IMR-90 (cell line): ENCODE measurements at regions not wholly inside any gene's neighbourhood (a gene's known extent, or its start where the extent isn't known, plus 50 kb on each side); places are given as distances from the start of the nearest gene placed in this dataset.

Experiments used
- ATAC-seq: fragments of 200-7000 bp; cut with Tn5 transposase; 2 replicates; pipeline ENCODE4 v1.9.1; 2020; ENCODE audit warnings: low read depth, mild to moderate bottlenecking, moderate library complexity
- BruUV-seq: library from RNA; stranded (reverse); fragments of 400-500 nt; replicated peaks from 2 replicates; lab custom pipeline; 2021; lab: Mats Ljungman, UMichigan
- CTCF ChIA-PET: fragments of 300-600 bp; formaldehyde crosslinking; extraction: SDS; loops from one replicate; lab custom pipeline; 2021; ENCODE audit warnings: antibody characterized with exemption; lab: Yijun Ruan, JAX
- POLR2A ChIA-PET: fragments of 300-600 bp; sonication (Branson Sonifier 250); formaldehyde crosslinking; loops from one replicate; lab custom pipeline; 2022; ENCODE audit warnings: antibody characterized with exemption; ENCODE audit not compliant: unreplicated experiment; lab: Charles Lee
- DNase-seq: peaks from one replicate; pipeline ENCODE4 v3.0.0; 2013
- H2AFZ ChIP-seq: replicated peaks from 2 replicates; pipeline ENCODE3; 2013; ENCODE audit warnings: low read length, mild to moderate bottlenecking; ENCODE audit not compliant: poor library complexity
- H2AK5ac ChIP-seq: 2 replicates; pipeline ENCODE4 v1.6.1; 2013; ENCODE audit warnings: low read depth, low read length, inconsistent platforms
- H2AK9ac ChIP-seq: replicated peaks from 2 replicates; pipeline ENCODE3; 2013; ENCODE audit warnings: mild to moderate bottlenecking, low read depth, low read length, moderate library complexity; ENCODE audit not compliant: poor library complexity
- H2BK120ac ChIP-seq: 2 replicates; pipeline ENCODE4 v1.6.1; 2013; ENCODE audit warnings: low read depth, low read length, inconsistent platforms
- H2BK15ac ChIP-seq: 3 replicates; pipeline ENCODE4 v1.6.1; 2013; ENCODE audit warnings: low read depth, low read length, inconsistent platforms
- H2BK20ac ChIP-seq: 2 replicates; pipeline ENCODE4 v1.6.1; 2013; ENCODE audit warnings: low read depth, mild to moderate bottlenecking, inconsistent platforms, low read length, moderate library complexity
- H2BK5ac ChIP-seq: 2 replicates; pipeline ENCODE4 v1.6.1; 2013; ENCODE audit warnings: mild to moderate bottlenecking, low read depth, low read length, inconsistent platforms; ENCODE audit not compliant: poor library complexity, severe bottlenecking
- H3K14ac ChIP-seq: replicated peaks from 2 replicates; pipeline ENCODE4 v1.6.1; 2013; ENCODE audit warnings: low read depth, low read length, inconsistent platforms
- H3K18ac ChIP-seq: 2 replicates; pipeline ENCODE4 v1.6.1; 2013; ENCODE audit warnings: low read depth, low read length, control low read depth
- H3K23ac ChIP-seq: 2 replicates; pipeline ENCODE4 v1.6.1; 2013; ENCODE audit warnings: low read depth, low read length, inconsistent platforms
- H3K27ac ChIP-seq: 2 replicates; pipeline ENCODE4 v1.5.1; 2013; ENCODE audit warnings: mild to moderate bottlenecking, control low read depth, low read length; ENCODE audit not compliant: insufficient read depth
- H3K27me3 ChIP-seq: 2 replicates; pipeline ENCODE4 v1.6.1; 2013; ENCODE audit warnings: low read length; ENCODE audit not compliant: control insufficient read depth, insufficient read depth
- H3K36me3 ChIP-seq: 2 replicates; pipeline ENCODE4 v1.6.1; 2013; ENCODE audit warnings: low read length, mixed read lengths; ENCODE audit not compliant: control insufficient read depth, insufficient read depth
- H3K4ac ChIP-seq: 2 replicates; pipeline ENCODE4 v1.6.1; 2013; ENCODE audit warnings: low read depth, low read length, inconsistent platforms
- H3K4me1 ChIP-seq: 2 replicates; pipeline ENCODE4 v1.6.1; 2013; ENCODE audit warnings: low read length, mixed read lengths; ENCODE audit not compliant: control insufficient read depth, insufficient read depth
- H3K4me2 ChIP-seq: 2 replicates; pipeline ENCODE4 v1.6.1; 2013; ENCODE audit warnings: low read depth, mild to moderate bottlenecking, control low read depth, low read length, moderate library complexity
- H3K4me3 ChIP-seq: 2 replicates; pipeline ENCODE4 v1.5.1; 2013; ENCODE audit warnings: low read depth, mild to moderate bottlenecking, control low read depth, low read length, moderate library complexity; ENCODE audit not compliant: insufficient read depth
- H3K56ac ChIP-seq: 2 replicates; pipeline ENCODE4 v1.6.1; 2013; ENCODE audit warnings: low read length, inconsistent platforms; ENCODE audit not compliant: insufficient read depth; ENCODE audit errors: extremely low read depth
- H3K79me1 ChIP-seq, 2 experiments: 2 replicates each; pipeline ENCODE4 v1.6.1; 2013; ENCODE audit warnings: low read length in 2 of 2, inconsistent platforms in 1 of 2, low read depth in 1 of 2
- H3K9ac ChIP-seq: 2 replicates; pipeline ENCODE4 v1.6.1; 2013; ENCODE audit warnings: low read depth, low read length, control low read depth
- H3K9me1 ChIP-seq: 2 replicates; pipeline ENCODE4 v1.6.1; 2013; ENCODE audit warnings: low read length, inconsistent platforms; ENCODE audit not compliant: insufficient read depth
- H3K9me3 ChIP-seq: 2 replicates; pipeline ENCODE4 v1.6.1; 2013; ENCODE audit warnings: low read length; ENCODE audit not compliant: control insufficient read depth, insufficient read depth
- H4K20me1 ChIP-seq: 2 replicates; pipeline ENCODE4 v1.6.1; 2013; ENCODE audit warnings: low read length, inconsistent platforms; ENCODE audit not compliant: insufficient read depth
- H4K5ac ChIP-seq: 2 replicates; pipeline ENCODE4 v1.6.1; 2013; ENCODE audit warnings: mild to moderate bottlenecking, low read depth, low read length, control low read depth
- H4K8ac ChIP-seq, 2 experiments: 2 replicates each; pipeline ENCODE4 v1.6.1; 2013; ENCODE audit warnings: low read depth in 2 of 2, low read length in 2 of 2, control low read depth in 1 of 2, inconsistent platforms in 1 of 2
- H4K91ac ChIP-seq: 2 replicates; pipeline ENCODE4 v1.6.1; 2013; ENCODE audit warnings: low read depth, low read length, inconsistent platforms; ENCODE audit not compliant: insufficient read depth
- BHLHE40 ChIP-seq: fragments of 150-350 bp; IDR thresholded peaks from 2 replicates; pipeline ENCODE4 v1.6.1; 2016; ENCODE audit warnings: mild to moderate bottlenecking, low read depth, low read length
- CEBPB ChIP-seq: IDR thresholded peaks from 2 replicates; pipeline ENCODE4 v1.6.1; 2012; ENCODE audit warnings: low read depth, low read length, improper control_type of control experiment
- CHD1 ChIP-seq: IDR thresholded peaks from 2 replicates; pipeline ENCODE4 v1.6.1; 2012; ENCODE audit warnings: low read depth, low read length, improper control_type of control experiment
- MAFK ChIP-seq: IDR thresholded peaks from 2 replicates; pipeline ENCODE4 v1.6.1; 2012; ENCODE audit warnings: low read depth, low read length, improper control_type of control experiment
- MAZ ChIP-seq: IDR thresholded peaks from 2 replicates; pipeline ENCODE4 v1.6.1; 2012; ENCODE audit warnings: low read depth, mild to moderate bottlenecking, low read length, improper control_type of control experiment, moderate library complexity, borderline replicate concordance
- MXI1 ChIP-seq: IDR thresholded peaks from 2 replicates; pipeline ENCODE4 v1.6.1; 2012; ENCODE audit warnings: low read depth, mild to moderate bottlenecking, low read length, moderate library complexity, borderline replicate concordance
- NFE2L2 ChIP-seq: fragments of 150-350 bp; IDR thresholded peaks from 2 replicates; pipeline ENCODE4 v1.6.1; 2016; ENCODE audit warnings: low read depth, mild to moderate bottlenecking, low read length
- POLR2A ChIP-seq: IDR thresholded peaks from 2 replicates; pipeline ENCODE4 v1.6.1; 2012; ENCODE audit warnings: mild to moderate bottlenecking, low read depth, low read length
- RFX5 ChIP-seq: IDR thresholded peaks from 2 replicates; pipeline ENCODE4 v1.8.0; 2012; ENCODE audit warnings: low read depth, mild to moderate bottlenecking, low read length, moderate library complexity
- SMC3 ChIP-seq: fragments of 150-350 bp; IDR thresholded peaks from 2 replicates; pipeline ENCODE4 v1.6.1; 2016; ENCODE audit warnings: low read depth, mild to moderate bottlenecking, antibody characterized with exemption, low read length, moderate library complexity
- WGBS, 2 experiments: methylation state at CpG; one replicate each; pipeline versions ENCODE4 v1.1.5 to v1.1.7; 2013; ENCODE audit warnings: missing lambda C conversion rate in 2 of 2; ENCODE audit not compliant: insufficient read length in 1 of 2; ENCODE audit errors: extremely low coverage in 2 of 2; 5-methylcytosine and 5-hydroxymethylcytosine counted together
- dilution Hi-C: fragments of 300-500 bp; cut with HindIII; formaldehyde crosslinking; loops from one replicate; pipeline ENCODE4 v1.14.3; 2018; ENCODE audit warnings: low sequenced_read_pairs; ENCODE audit not compliant: unreplicated experiment
- in situ Hi-C: fragments of 300-500 bp; cut with MboI; formaldehyde crosslinking; loops from 3 replicates; pipeline ENCODE4 v1.14.3; 2019; ENCODE audit warnings: low sequenced_read_pairs, inconsistent platforms, mixed read lengths
- intact Hi-C: fragments of 100-400 bp; cut with micrococcal nuclease; formaldehyde crosslinking; loops from 2 replicates; pipeline ENCODE4 v1.10.0; 2022
- TF ChIP-seq, protein P1 (sequence below): fragments of 150-350 bp; IDR thresholded peaks from 2 replicates; pipeline ENCODE4 v1.6.1; 2017; ENCODE audit warnings: mild to moderate bottlenecking, antibody characterized with exemption, low read length, low read depth
- TF ChIP-seq, protein P2 (sequence below): conservative IDR thresholded peaks from 2 replicates; pipeline ENCODE4 v1.5.1; 2012; ENCODE audit warnings: mild to moderate bottlenecking, low read depth, low read length, improper control_type of control experiment
- TF ChIP-seq, protein P3 (sequence below): fragments of 150-350 bp; IDR thresholded peaks from 2 replicates; pipeline ENCODE4 v1.6.1; 2016; ENCODE audit warnings: low read depth, mild to moderate bottlenecking, low read length, moderate library complexity, borderline replicate concordance

DNA sequence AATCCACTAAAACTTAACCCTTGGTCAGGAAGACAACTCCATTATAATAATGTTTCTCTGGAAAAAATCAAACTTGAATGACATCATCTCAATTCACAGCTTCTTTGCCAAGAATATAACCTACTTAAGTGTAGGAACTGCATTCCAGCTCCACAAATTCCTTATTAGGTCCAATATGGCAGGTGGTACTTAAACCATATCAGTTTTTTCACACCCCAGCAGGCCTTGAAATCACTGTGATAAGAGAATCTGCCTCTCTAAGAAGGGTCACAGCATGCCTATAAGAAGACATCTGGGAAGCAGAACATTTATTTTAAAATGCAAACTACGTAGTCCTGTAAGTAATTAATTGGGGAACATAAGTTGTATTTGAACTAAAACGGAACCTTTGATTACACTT is 687.8 kb downstream of the DIAPH3 start:
- intact Hi-C loops = no loop called here
- POLR2A ChIA-PET = no interaction called here
- Histone ChIP-seq H3K56ac (no peak overlapping the region), H3K27ac (no peak overlapping the region), H2AK5ac (no peak overlapping the region), H3K27me3 (no peaks in the 10 kb centered on the region), H4K20me1 (no peaks in the 10 kb centered on the region), H3K9me3 (no peaks in the 10 kb centered on the region), H4K91ac (no peak overlapping the region), H3K4ac (no peak overlapping the region), H3K9me1 (no peaks in the 10 kb centered on the region), H3K23ac (no peak overlapping the region), H2BK20ac (no peak overlapping the region), H2BK15ac (no peak overlapping the region), H3K9ac (no peak overlapping the region), H3K4me1 (no peaks in the 10 kb centered on the region), H3K14ac (no peak overlapping the region), H2BK120ac (no peak overlapping the region), H4K5ac (no peak overlapping the region), H4K8ac (no peak overlapping the region), H3K79me1 (no peaks in the 10 kb centered on the region), H3K36me3 (no peaks in the 10 kb centered on the region), H2BK5ac (no peak overlapping the region), H2AFZ (no peak overlapping the region), H3K4me3 (no peak overlapping the region), H3K4me2 (no peak overlapping the region), H3K18ac (no peak overlapping the region), H2AK9ac (no peak overlapping the region)
- DNase-seq (no peak), ATAC-seq (no peak)
- no peak for TF ChIP-seq BHLHE40
- no peak for TF ChIP-seq SMC3
- TF ChIP-seq MXI1 = no peak
- TF ChIP-seq, protein P1, sequence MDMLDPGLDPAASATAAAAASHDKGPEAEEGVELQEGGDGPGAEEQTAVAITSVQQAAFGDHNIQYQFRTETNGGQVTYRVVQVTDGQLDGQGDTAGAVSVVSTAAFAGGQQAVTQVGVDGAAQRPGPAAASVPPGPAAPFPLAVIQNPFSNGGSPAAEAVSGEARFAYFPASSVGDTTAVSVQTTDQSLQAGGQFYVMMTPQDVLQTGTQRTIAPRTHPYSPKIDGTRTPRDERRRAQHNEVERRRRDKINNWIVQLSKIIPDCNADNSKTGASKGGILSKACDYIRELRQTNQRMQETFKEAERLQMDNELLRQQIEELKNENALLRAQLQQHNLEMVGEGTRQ = no peak
- no peak for TF ChIP-seq RFX5
- no peak for TF ChIP-seq MAFK
- TF ChIP-seq, protein P2, sequence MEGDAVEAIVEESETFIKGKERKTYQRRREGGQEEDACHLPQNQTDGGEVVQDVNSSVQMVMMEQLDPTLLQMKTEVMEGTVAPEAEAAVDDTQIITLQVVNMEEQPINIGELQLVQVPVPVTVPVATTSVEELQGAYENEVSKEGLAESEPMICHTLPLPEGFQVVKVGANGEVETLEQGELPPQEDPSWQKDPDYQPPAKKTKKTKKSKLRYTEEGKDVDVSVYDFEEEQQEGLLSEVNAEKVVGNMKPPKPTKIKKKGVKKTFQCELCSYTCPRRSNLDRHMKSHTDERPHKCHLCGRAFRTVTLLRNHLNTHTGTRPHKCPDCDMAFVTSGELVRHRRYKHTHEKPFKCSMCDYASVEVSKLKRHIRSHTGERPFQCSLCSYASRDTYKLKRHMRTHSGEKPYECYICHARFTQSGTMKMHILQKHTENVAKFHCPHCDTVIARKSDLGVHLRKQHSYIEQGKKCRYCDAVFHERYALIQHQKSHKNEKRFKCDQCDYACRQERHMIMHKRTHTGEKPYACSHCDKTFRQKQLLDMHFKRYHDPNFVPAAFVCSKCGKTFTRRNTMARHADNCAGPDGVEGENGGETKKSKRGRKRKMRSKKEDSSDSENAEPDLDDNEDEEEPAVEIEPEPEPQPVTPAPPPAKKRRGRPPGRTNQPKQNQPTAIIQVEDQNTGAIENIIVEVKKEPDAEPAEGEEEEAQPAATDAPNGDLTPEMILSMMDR = no peak
- TF ChIP-seq MAZ = no peak
- TF ChIP-seq CEBPB = no peak
- no peak for TF ChIP-seq NFE2L2
- TF ChIP-seq, protein P3, sequence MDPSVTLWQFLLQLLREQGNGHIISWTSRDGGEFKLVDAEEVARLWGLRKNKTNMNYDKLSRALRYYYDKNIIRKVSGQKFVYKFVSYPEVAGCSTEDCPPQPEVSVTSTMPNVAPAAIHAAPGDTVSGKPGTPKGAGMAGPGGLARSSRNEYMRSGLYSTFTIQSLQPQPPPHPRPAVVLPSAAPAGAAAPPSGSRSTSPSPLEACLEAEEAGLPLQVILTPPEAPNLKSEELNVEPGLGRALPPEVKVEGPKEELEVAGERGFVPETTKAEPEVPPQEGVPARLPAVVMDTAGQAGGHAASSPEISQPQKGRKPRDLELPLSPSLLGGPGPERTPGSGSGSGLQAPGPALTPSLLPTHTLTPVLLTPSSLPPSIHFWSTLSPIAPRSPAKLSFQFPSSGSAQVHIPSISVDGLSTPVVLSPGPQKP = no peak
- TF ChIP-seq CHD1 = no peak
- TF ChIP-seq POLR2A = no peak
- dilution Hi-C loops = no loop called here
- CTCF ChIA-PET = interaction anchor here (0.6 kb wide), 1 partner anchor 19 kb away, joined by 3 read pairs; no protein-coding TSS in a partner anchor
- BruUV-seq = no TSS peak
- in situ Hi-C loops = no loop called here
- WGBS, 2 experiments = no CpG with 5 or more reads among the region's 2 CpGs
